NCI-H226 (cell line): ENCODE measurements at regions not wholly inside any gene's neighbourhood (a gene's known extent, or its start where the extent isn't known, plus 50 kb on each side); places are given as distances from the start of the nearest gene placed in this dataset.

Source experiments
- DNase-seq: peaks from one replicate; pipeline ENCODE4 v3.0.0-alpha.2; 2015

DNA sequence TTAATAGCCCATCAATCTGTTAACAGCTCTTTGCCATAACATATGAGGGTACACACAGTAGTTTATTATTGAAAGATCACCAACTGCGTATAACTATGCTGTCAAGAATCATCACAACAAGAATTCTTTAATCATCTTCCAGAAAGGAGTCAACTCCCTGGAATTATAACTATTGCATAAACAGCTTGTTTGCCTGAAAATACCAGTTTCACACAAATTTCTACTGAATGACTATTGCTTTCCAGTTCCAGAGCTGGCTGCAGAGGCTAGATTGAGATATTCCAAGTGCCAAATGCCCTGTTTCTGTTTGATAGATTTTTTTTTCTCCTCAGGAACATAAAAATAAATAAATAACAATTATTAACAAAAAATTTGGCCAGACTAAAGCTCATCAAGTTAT, 444.7 kb downstream of the TLE1 start:
- peak; percentile 30 for DNase-seq

GRCh38 chr9:81242866-81243265, 446.5 kb downstream of the TLE1 start:
- peak; percentile 64 for DNase-seq

DNA sequence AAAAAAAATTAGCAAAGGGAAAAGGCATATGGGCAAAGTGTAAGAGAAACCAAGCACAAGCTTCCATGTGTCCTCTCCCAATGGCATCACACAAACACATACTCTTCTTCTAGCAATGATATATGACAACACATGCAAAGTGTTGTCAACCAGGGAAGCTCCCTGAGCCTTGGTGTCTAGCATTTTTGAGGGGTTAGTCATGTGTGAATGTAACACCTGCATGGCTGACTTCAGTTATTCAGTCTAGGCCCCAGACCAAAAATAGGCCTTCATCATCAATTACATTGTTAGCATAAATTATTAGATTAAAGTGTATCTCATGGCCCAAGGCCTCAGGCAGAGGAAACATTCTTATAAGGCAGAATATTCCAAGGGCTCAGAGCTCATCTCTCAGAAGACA, 450.0 kb downstream of the TLE1 start:
- DNase-seq, result no peak

DNA sequence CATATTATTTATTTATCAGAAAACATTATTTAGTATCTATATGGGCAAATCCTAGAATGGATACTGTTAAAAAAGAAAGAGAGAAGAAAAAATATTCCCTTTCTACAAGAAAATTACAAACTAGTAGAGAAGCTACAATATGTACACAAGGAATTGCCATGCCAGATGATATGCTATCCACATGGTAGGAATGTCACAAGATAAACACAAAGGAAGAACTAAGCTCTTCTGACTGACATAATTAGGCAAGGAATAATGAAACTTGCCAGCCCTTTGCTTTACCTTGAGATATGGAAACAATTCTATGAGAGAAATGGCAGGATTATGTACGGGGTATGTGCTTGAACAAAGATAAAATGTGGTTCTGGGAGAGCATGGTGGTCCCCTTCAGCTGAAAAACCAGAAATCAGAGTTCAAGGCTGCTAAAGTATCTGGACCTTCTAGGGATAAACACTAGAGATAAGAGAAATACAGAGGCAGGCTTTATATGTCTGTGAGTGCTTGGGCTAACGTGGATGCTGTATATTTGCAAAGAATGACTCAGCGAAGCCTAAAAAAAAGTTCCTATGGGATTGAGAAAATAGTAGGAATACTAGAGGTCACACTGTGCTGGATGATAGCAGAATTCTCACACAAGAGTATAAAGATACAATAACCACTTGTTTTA, 451.6 kb downstream of the TLE1 start:
- DNase-seq, result peak; percentile 5

DNA sequence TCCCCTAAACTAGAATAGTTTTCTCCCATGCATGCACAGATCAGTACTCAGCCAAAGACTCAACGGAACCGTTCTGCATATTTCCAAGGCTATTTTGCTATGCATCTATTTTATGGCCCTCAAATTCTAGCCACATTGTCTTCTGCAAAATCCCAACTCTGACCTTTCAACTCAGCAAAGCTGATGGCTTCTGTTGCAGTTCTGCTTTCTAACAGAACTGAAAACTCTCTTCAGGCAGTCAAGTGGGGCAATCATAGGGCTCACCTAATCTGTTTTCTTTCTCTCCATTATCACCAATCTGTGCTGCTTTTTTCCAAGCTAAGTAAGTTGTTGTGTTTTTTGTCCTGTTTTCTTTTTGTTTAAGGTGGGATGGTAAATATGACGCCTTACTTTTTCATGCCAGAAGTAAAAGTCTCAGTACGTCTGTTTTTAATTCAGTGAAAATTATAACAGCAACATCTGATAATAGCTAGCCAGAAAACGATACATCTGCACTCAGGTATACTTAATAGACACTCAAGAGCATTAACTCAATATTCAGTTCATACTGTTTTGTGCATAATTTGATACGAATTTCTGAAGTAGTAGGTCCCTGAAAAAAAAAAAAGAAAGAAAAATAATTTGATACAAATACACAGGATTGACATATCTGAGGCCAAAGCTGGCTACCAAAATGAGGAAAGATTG, 454.3 kb downstream of the TLE1 start:
- DNase-seq, result no peak

DNA sequence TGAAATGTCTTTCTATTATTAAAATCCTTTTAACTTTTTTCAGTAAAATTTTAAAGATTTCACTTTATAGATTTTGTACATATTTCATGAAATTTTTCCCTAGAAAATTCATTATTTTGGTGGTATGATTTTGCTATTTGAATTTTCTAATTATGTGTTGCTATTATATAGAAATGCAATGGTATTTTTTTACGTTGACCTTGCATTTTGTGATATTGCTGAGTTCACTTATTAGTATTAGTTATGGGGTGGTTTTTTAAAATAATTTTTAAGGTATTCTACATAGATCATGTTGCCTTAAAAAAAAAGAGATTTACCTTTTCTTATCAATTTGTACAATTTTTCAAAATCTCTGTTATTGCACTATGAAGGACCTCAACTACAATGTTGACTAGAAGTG, 458.3 kb downstream of the TLE1 start:
- DNase-seq, result no peak

DNA sequence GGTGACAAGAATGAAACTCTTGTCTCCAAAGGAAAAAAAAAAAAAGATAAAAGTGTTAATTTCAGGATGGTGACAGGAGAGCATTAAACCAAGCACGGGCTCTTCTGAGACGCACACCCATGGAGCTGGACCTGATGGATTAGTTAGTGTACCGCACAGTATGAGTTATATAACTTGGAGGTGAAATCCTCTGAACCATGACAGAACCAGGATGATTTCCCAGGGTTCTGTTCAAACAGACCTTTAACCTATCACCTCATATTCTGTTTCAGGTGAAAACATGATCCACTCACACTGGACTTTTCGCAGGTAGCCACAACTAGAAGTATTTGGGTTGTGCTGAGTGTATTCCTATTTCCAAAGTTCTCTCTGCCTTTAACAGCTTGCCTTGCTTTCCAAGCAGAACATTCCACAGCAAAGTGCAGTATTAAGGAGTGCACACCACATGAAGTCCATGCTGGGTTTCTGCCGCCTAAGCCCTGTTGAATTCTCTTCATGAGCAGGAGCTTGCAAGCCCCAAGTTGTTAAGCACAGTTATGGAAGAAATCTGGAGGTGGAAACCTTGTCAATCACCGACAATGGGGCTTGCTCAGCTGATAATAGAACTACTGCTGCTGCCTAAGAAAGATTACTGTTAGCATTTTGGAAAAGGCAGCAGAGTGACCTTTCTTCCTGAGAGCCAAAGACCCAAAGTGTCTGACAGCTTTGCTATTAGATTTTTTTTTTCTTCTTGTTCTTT, 461.7 kb downstream of the TLE1 start:
- no peak for DNase-seq

DNA sequence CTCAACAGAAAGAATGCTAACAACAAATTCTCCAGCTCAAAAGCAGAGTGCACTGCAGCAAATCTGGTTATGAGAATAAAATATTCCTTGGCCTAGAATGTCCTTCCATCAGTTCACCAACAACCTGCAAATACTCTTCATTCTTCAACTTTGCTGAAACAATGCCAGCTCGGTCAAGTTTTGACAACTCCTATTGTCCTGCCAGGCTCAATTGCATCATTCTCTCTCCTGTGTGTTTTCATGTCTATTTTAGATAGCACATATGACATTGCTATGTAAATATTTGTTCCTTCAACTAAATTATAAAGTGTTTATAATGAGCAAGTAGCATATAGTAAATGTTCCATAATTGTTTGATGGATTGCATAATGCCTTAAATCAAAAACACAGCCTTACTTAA, 463.8 kb downstream of the TLE1 start:
- no peak for DNase-seq

DNA sequence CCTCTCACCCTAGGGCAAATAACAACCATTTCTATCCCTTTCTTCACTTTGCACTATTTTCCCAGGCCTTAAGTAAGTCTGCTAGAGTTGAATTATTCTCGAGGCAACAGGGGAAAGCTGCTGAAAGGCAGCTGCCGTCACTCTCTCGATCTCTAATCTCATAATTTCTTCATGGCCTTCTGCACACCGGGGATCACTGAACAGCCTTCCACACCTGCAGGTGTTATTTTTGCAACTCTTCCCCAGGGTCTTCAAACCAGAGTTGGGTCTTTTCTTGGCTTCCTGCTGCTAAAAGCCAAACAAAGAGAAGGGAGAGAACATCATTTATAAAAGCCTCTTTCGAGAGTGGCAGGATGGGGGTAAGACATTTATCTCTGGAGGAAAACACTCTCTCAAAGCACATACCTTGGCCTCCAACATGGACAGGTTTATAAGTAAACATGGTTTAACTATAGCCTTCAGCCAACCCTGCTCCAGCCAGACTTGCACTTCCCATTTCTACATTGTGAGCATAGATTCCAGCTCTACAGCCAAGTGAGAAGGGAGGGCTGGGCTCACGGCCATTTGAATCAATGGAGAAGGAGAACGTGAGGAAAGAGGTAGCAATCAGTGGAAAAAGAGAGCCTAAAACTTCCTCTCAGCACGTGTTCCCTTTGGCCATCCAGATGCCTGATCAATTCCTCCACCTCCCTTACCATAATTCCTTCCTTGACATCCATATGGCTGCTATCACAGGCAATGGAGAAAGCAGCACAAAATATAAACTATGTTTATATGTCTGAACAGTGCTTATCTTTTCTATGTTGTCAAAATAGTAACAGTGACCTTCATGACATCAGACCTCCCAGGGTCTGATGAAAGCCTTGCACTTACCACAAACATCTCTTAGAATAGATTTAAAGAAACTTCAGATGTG, 464.9 kb downstream of the TLE1 start:
- no peak for DNase-seq

- no peak for DNase-seq
These were observed 474.4 kb downstream of the TLE1 start for GRCh38 chr9:81214975-81215374.

GRCh38 chr9:81213456-81213855, 475.9 kb downstream of the TLE1 start:
- no peak for DNase-seq

- DNase-seq, result no peak
These were observed 477.6 kb downstream of the TLE1 start for GRCh38 chr9:81211741-81212140.

DNA sequence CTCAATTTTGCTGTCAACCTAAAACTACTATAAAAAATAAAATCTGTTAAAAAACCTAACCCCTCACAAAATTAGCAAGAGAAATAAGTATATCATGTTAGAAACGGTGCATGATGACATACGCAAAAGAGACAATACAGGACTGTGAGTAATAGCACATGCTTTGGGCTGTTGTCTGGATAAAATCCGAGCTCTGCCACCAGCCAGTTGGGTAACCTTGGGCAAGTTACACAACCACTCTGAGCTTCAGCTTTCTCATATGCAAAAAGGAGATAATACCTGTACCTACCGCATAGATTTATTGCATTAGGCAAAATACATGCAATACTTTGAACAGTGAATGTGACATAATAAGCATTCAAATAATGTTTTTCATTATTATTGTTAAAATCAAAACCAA, 481.7 kb downstream of the TLE1 start:
- DNase-seq, result no peak

DNA sequence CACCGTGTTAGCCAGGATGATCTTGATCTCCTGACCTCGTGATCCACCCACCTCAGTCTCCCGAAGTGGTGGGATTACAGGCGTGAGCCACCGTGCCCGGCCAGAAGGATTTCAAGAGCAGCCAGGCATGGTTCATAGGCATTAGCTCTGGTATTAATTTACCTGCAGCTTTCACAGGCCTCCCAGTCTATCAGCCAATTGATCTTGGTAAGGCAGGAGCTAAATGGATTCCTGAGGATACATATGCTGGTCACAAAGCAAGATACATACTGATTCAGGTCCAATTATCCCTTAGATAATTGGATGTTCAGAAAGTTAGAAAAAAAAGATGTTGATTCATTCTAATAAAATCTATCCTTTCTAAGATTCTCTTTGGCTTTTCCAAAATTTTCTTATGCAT, 487.1 kb downstream of the TLE1 start:
- DNase-seq, result no peak

GRCh38 chr9:81195206-81195605, 494.1 kb downstream of the TLE1 start:
- DNase-seq, result no peak

DNA sequence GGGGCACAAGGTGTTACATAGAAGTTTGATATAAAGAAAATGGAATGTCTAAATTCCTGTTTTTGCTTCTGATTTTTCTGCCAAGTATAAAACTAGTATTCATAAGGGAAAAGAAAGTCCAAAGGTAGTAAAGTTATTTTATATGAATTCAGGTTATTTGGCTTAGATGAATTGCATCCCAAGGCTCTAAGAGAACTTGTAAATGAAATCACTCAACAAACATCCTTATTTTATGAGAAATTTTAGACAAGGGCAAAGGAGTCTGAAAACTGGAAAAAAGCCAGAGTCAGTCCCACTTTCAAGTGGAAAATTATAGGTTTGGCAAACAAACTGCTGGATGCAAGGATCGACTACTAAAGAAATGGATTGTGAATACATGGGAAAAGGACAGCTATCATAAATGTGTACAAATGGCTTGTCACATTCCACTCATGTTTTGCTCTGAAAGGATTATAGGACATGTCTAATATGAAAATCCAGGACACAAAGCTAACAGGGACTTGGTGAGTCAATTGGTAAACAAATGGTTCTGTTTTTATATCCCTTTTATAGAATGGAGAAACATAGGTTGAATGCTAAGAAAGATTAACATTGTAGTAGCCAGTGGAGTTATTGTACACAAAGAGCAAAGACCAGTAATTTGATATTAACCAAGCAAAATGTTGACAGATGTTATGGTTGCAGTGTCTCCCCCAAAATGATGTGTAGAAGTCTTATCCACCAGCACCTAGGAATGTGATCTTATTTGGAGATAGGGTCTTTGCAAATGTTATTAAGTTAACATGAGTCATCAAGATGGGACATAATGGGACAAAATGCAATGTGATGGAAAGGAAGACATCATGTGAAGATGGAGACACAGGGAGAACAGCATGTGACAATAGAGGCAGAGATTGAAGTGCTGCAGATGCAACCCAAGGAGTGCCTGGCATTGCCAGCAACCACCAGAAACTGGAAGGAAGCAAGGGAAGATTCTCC, 495.7 kb downstream of the TLE1 start:
- DNase-seq, result no peak

- DNase-seq, result peak; percentile 56
These were observed 498.1 kb downstream of the TLE1 start for GRCh38 chr9:81191222-81191621.

GRCh38 chr9:81190659-81191058, 498.7 kb downstream of the TLE1 start:
- peak; percentile 3 for DNase-seq

- peak; percentile 72 for DNase-seq
These were observed 505.6 kb downstream of the TLE1 start for GRCh38 chr9:81183761-81184160.

GRCh38 chr9:81182431-81182830, 506.9 kb downstream of the TLE1 start:
- DNase-seq, result peak; percentile 63

- DNase-seq, result no peak
These were observed 515.3 kb downstream of the TLE1 start for GRCh38 chr9:81174023-81174422.

GRCh38 chr9:81171689-81172088, 517.7 kb downstream of the TLE1 start:
- DNase-seq, result no peak
